Esophagus squamous epithelium (tissue), 4 donors: ENCODE measurements at regions not wholly inside any gene's neighbourhood (a gene's known extent, or its start where the extent isn't known, plus 50 kb on each side); places are given as distances from the start of the nearest gene placed in this dataset.

ENCODE experiments used
- CTCF ChIP-seq, 6 experiments: fragments of 450-650 bp in 4 of 6; fragments of 200-600 bp in 2 of 6; sonication (generic) in 2 of 6; IDR thresholded peaks; one replicate each; pipeline ENCODE4 v1.5.1; 2016 to 2019; ENCODE audit warnings: antibody characterized with exemption in 6 of 6, mild to moderate bottlenecking in 4 of 6, moderate library complexity in 4 of 6
- POLR2A ChIP-seq, 4 donors: fragments of 450-650 bp; IDR thresholded peaks; one replicate each; pipeline ENCODE4 v1.6.1; 2017; ENCODE audit warnings: antibody characterized with exemption in 4 of 4, mild to moderate bottlenecking in 4 of 4, moderate library complexity in 3 of 4

GRCh38 chr4:159719531-159719930 lies 616.7 kb downstream of the RAPGEF2 start:
- TF ChIP-seq CTCF (IDR thresholded peaks at IDR 0.05) (no peak), POLR2A (IDR thresholded peaks at IDR 0.05) (no peak)
